ENCODE measurements at regions not wholly inside any gene's neighbourhood (a gene's known extent, or its start where the extent isn't known, plus 50 kb on each side); places are given as distances from the start of the nearest gene placed in this dataset.

- no peak for DNase-seq (ENCODE audit: low read depth)
- no peak overlapping the region for H3K4me3 ChIP-seq (replicated peaks; ENCODE audit: low read depth, low read length)
- TF ChIP-seq, protein P1, sequence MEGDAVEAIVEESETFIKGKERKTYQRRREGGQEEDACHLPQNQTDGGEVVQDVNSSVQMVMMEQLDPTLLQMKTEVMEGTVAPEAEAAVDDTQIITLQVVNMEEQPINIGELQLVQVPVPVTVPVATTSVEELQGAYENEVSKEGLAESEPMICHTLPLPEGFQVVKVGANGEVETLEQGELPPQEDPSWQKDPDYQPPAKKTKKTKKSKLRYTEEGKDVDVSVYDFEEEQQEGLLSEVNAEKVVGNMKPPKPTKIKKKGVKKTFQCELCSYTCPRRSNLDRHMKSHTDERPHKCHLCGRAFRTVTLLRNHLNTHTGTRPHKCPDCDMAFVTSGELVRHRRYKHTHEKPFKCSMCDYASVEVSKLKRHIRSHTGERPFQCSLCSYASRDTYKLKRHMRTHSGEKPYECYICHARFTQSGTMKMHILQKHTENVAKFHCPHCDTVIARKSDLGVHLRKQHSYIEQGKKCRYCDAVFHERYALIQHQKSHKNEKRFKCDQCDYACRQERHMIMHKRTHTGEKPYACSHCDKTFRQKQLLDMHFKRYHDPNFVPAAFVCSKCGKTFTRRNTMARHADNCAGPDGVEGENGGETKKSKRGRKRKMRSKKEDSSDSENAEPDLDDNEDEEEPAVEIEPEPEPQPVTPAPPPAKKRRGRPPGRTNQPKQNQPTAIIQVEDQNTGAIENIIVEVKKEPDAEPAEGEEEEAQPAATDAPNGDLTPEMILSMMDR (IDR thresholded peaks at IDR 0.05; ENCODE audit: low read length, missing control alignments), result no peak
These were observed 117.2 kb downstream of the GASK1B start for GRCh38 chr4:158055668-158056067.

- TF ChIP-seq, protein P1 (IDR thresholded peaks at IDR 0.05; ENCODE audit: low read length, missing control alignments), result no peak
- no peak overlapping the region for H3K4me3 ChIP-seq (replicated peaks; ENCODE audit: low read depth, low read length)
- no peak for DNase-seq (ENCODE audit: low read depth)
These were observed 119.0 kb downstream of the GASK1B start for GRCh38 chr4:158053801-158054200.

DNA sequence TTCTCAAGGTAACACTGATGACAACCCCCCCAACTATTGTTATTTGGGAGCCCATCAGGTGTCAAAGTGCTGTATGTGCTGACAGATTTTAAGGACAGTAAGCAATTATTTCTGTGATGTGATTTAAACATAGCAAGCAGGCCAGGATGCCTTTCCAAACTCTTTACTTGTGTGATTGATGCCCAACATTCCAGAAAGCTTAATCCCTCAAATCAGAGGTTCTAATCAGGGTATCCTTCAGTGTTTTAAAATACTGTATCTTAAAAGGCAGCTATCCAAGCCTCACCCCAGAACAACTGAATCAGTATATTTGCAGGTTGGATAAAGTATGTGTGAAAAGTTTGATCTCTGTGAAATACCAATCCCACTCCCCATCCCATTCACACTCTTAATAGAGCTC is 119.7 kb downstream of the GASK1B start:
- H3K4me3 ChIP-seq (replicated peaks; ENCODE audit: low read depth, low read length), result no peak overlapping the region
- TF ChIP-seq, protein P1 (IDR thresholded peaks at IDR 0.05; ENCODE audit: low read length, missing control alignments), result no peak
- no peak for DNase-seq (ENCODE audit: low read depth)

DNA sequence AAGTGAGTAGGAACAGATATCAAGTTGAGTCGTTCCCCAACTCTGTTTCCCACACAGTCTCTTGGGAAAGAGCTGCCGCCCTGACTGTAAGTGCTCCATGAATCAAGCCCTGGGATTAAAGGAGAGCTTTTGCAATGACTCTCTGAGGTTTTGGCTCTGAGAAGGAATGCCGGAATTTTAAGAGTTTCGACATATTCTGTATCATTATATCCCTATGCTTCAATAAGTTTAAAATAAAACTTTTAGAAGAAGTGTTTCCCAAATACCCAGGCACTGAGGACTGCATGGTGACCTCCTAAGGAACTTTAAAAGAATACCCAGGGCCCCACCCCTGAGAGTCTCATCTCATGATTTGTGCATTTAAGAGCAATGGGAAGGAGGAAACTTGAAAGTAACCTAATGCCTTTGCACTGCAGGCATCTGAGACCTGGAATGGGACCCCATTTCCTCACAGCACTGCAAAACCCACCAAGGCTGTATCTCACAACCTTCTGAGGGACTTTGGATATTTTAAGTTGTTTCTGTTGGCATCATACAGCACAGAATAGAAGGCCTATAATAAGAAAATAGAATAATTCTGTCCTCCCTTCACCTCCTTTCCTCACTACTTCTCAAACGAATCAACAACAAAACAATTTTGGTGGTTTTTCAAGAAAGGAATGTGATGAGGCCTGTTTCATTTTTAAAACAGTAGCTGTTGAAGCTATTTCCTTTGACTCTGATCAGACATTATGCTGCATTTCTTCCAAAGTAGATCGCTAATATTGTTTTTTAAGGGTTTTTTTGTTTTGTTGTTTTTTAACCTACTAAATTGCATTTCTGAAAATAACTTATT is 121.2 kb downstream of the GASK1B start:
- H3K4me3 ChIP-seq (replicated peaks; ENCODE audit: low read depth, low read length), result no peak overlapping the region
- TF ChIP-seq, protein P1 (IDR thresholded peaks at IDR 0.05; ENCODE audit: low read length, missing control alignments), result no peak
- DNase-seq (ENCODE audit: low read depth), result peak; percentile 96

DNA sequence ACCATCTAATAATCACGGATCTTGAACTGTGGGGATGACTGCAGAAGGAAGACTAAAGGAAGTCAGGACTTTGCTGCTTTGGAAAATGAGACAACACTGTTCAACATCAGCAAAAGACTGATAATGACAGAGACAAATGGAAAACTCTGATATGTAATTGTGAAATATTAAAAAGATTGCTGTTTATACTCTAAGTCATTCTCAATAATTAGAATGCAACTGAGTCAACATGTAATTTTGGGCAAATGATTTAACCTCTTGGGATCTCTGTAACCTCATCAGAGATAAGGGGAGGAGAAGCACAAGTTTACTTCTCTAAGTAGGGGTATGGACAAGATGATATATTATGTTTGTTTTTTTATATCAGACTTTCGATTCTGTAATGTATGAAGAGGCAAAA is 121.9 kb downstream of the GASK1B start:
- no peak for DNase-seq (ENCODE audit: low read depth)
- TF ChIP-seq, protein P1 (IDR thresholded peaks at IDR 0.05; ENCODE audit: low read length, missing control alignments), result no peak
- H3K4me3 ChIP-seq (replicated peaks; ENCODE audit: low read depth, low read length), result no peak overlapping the region

- TF ChIP-seq, protein P1 (IDR thresholded peaks at IDR 0.05; ENCODE audit: low read length, missing control alignments), result no peak
- no peak for DNase-seq (ENCODE audit: low read depth)
These were observed 126.5 kb downstream of the GASK1B start for GRCh38 chr4:158046345-158046744.

More at GRCh38 chr4:158046345-158046744, 126.5 kb downstream of the GASK1B start:
- H3K4me3 ChIP-seq (replicated peaks; ENCODE audit: low read depth, low read length), result no peak overlapping the region

Data from fibroblast of pulmonary artery (primary cell).